GM19025 (cell line): ENCODE measurements at regions not wholly inside any gene's neighbourhood (a gene's known extent, or its start where the extent isn't known, plus 50 kb on each side); places are given as distances from the start of the nearest gene placed in this dataset.

Source experiments
- ATAC-seq: cut with Tn5 transposase; IDR thresholded peaks from one replicate; pipeline ENCODE4 v1.9.1; 2021; ENCODE audit warnings: mild to moderate bottlenecking, low read depth, moderate library complexity; ENCODE audit not compliant: unreplicated experiment

DNA sequence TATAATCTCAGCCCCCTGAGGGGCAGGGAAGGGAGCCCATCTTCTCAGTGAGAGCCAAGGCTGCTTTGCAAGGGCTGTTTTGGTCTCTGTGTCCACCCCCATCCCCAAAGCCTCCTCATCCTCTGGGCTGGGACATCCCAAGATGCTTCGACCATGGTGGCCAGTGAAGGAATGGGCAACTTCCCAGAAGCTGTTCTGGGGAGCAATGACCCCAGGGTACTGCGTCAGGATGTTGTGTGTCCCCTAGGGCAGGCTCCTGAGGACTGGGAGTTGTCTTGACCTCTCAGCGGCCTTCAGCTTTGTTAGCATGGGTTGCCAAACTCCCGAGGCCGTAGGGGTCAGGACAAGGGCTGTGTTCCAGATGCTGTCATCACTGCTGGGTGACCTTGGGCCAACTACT, 238.4 kb upstream of the POU3F1 start:
- no peak for ATAC-seq

- no peak for ATAC-seq
These were observed 237.3 kb upstream of the POU3F1 start for GRCh38 chr1:38283696-38284470.

GRCh38 chr1:38279148-38279547, 232.6 kb upstream of the POU3F1 start:
- ATAC-seq, result no peak

DNA sequence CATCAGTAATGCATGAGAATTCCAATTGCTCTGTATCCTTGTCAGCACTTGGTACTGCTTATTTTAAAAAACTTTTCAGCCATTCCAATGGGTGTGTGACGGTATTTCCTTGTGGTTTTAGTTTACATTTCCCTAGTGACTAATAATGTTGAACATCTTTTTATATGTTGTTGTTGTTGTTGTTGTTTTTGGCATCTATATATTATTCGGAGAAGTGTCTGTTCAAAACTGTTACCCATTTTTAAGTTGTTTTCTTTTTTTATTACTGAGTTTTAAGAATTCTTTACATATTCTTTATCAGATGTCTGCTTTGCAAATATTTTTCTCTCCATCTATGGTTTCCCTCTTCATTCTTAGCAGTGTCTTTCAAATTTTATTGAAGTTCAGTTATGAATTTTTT, 231.1 kb upstream of the POU3F1 start:
- ATAC-seq, result no peak

- no peak for ATAC-seq
These were observed 229.4 kb upstream of the POU3F1 start for GRCh38 chr1:38275960-38276359.

DNA sequence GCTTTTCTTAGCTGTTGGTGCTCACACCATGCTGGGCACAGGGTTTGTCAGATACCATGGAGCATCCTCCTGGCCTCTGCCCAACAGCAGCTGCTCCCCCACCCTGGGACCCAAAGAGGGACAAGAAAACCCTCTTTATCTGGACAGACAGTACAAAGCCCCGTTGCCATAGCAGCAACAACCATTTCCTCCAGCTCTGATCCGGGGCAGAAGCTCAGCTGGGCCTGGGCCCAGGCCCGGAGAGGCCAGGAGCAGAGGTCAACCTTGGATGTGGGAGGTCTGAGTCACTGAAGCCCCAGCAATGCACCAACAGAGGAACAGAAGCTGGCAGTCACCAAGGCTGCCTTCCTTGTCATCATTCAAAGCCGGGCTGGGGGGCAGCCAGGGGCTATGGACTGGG, 228.4 kb upstream of the POU3F1 start:
- ATAC-seq, result no peak

- ATAC-seq, result no peak
These were observed 226.7 kb upstream of the POU3F1 start for GRCh38 chr1:38273196-38273804.

DNA sequence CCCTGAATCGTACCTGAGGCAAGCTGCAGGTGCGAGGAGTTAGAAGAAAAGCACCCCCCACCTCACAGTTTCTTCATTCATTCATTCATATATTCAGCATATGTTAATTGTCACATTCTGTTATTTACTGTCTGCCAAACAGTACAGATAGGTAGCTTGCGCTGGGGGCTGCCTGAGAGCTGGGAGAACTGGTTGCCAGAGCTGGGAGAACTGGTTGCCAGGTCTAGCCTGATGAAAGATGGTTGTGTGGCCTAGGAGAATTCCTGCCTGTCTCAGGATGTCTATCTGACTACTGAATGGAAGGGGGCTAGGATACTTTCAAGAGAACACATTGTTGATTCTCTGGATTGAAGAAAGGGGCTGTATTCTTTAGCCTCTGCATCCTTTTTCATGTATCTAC, 225.9 kb upstream of the POU3F1 start:
- ATAC-seq, result no peak

GRCh38 chr1:38270849-38271633, 224.4 kb upstream of the POU3F1 start:
- ATAC-seq, result no peak

DNA sequence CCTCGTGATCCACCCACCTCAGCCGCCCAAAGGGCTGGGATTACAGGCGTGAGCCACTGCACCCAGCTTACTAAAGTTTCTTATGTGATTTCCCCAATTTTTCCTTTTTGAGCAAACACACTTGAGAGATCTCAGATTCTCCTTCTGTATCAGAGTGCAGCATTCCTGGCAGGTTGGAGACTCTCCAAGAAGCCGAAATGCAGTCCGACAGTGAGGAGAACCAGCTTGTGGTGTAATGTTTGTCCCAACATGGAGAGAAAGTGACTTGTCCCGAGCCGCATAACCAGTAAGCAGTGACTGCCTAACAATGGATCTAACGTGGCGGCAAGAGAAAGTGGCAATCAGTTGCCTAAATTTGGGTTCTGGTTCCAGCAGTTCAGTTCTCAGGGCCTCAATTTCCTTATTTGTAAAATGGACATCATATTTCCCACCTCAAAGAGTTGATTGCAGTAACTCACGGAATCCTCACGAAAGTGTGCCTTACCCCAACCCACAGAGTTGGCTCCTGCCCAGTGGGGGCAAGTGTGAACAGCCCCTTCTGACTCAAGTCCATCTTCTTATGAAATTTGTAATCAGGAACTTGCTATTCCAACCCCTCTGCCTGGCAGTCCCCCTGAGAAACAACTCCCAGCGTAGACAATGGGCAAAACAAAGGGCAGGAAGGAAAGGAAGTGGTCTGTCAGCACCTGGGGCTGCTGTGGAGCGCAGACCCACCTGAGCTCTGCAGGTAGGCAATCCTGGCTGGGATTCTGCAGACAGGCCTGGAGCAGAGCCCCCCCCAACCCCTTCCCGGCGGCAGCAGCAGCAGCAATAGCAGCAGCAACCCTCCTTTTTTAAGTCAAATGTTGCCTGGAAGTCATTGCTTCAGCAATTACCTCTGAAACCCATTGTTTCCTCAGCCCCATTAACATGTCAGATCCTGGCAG, 223.6 kb upstream of the POU3F1 start:
- ATAC-seq, result no peak

DNA sequence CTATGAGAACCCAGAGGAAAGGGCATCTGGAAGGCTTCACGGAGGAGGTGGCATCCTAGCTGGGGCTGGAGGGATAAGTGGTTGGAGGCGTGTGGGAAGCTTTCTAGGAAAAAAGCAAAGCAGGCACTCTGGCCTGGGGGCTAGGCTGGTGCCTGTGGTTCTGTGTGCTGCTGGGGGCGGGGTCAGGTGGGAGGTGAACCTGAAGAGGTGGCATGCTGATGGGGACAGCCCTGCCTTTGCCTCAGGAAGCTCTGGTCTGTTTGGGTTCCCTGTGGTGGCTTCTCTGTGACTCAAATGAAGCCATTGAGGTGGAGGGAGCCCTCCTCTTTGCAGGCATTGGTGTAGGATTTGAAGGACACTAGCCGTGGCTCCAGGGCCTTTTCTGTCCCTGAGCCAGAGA, 221.6 kb upstream of the POU3F1 start:
- ATAC-seq, result no peak

GRCh38 chr1:38267037-38268036, 220.7 kb upstream of the POU3F1 start:
- ATAC-seq, result no peak

DNA sequence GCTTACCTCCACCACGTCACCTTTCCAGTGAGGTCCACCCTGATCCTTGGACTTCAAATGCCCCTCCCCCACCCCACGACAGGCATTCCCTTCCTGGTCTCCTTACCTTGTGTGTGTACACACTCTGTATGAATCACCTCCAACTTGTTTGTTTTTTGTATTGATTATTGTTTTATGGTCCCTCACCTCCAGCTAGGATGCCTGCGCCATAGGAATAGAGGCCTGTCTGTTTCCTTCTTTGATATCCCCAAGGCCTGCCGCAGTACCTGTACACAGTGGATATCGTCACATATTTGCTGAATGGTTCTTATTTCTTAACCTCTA, 219.6 kb upstream of the POU3F1 start:
- ATAC-seq, result no peak

- no peak for ATAC-seq
These were observed 219.0 kb upstream of the POU3F1 start for GRCh38 chr1:38265293-38266196.

GRCh38 chr1:38263438-38263837, 216.8 kb upstream of the POU3F1 start:
- ATAC-seq, result no peak

DNA sequence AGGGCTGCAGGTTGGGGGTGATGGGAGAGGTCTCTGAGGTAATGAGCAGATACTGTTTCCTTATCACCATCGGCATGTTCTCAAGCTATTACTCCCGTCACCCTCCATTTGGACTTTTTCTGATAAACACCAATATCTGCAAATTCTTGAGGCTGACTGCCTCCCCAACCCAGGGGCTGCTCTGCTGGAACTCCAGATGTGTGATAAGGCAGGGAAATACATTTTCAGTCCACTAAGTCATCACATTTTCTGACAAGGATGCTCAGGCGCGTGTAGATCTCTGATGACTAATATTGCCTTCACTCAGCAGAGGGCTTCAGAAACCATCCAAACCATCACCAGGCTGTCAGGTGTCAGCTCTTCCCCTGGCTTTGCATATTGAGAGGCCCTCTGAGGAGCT, 215.0 kb upstream of the POU3F1 start:
- ATAC-seq, result no peak

- ATAC-seq, result no peak
These were observed 211.6 kb upstream of the POU3F1 start for GRCh38 chr1:38258085-38258627.

DNA sequence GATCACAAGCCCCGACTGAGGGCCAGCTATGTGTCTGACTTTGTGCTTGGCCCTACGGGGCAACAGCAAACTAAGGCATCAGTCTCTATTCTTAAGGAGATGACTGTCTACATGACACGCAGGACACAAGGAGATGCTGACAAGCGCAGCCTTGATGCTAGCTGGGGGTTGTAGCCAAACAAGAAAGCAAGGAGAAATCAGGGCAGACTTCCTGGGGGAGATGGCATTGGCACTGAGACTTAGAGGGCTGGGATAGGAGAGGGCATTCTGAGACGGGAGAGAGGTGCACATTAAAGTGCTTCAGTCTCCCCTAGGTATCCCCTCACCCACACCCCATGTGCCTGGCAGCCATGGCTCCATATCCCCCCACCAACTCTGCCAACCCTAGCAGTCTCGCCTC, 210.8 kb upstream of the POU3F1 start:
- ATAC-seq, result no peak
